Muscle layer of duodenum (tissue), 2 donors: ENCODE measurements at regions not wholly inside any gene's neighbourhood (a gene's known extent, or its start where the extent isn't known, plus 50 kb on each side); places are given as distances from the start of the nearest gene placed in this dataset.

Experiments
- H3K27ac ChIP-seq: one replicate; pipeline ENCODE4 v1.7.0; 2013; ENCODE audit warnings: mild to moderate bottlenecking, low read length
- H3K27me3 ChIP-seq: one replicate; pipeline ENCODE4 v1.7.0; 2013; ENCODE audit warnings: low read depth, mild to moderate bottlenecking, control low read depth, low read length
- H3K36me3 ChIP-seq, 2 donors: one replicate each; pipeline ENCODE4 v1.7.0; 2013; ENCODE audit warnings: low read length in 2 of 2, control low read depth in 1 of 2, mild to moderate bottlenecking in 1 of 2; ENCODE audit not compliant: insufficient read depth in 2 of 2, control insufficient read depth in 1 of 2
- H3K4me1 ChIP-seq, 2 donors: one replicate each; pipeline ENCODE4 v1.7.0; 2013; ENCODE audit warnings: low read length in 2 of 2, mild to moderate bottlenecking in 2 of 2, control low read depth in 1 of 2, moderate library complexity in 1 of 2; ENCODE audit not compliant: insufficient read depth in 2 of 2, control insufficient read depth in 1 of 2
- H3K4me3 ChIP-seq, 2 donors: one replicate each; pipeline ENCODE4 v1.7.0; 2013; ENCODE audit warnings: low read length in 2 of 2, low read depth in 1 of 2, mild to moderate bottlenecking in 1 of 2
- H3K9me3 ChIP-seq, 2 donors: one replicate each; pipeline ENCODE4 v1.7.0; 2013; ENCODE audit warnings: low read length in 2 of 2, control low read depth in 1 of 2, mild to moderate bottlenecking in 1 of 2; ENCODE audit not compliant: control insufficient read depth in 1 of 2
- donor health status: healthy.

DNA sequence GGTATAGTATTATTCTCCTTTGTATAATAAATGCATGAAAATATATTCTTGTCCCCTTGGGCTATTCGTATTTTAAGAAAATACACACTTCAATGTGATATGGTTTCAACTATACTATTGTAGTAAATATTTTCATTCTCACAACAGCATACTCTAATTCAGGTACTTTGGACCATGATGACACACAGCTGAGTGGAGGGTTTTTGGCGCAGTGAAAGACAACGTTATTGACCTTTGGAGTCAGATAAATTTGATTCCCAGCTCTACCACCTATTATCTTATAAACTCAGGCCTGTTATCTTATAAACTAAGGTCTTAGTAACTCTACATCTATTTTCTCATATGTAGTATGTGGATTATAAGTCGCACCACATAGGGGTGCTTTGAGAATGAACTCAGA is 895.9 kb upstream of the DDX18 start:
- H3K27me3 ChIP-seq: no peaks in the 10 kb centered on the region
- H3K9me3 ChIP-seq: no peaks in the 10 kb centered on the region
- H3K27ac ChIP-seq: no peak overlapping the region
- H3K4me3 ChIP-seq: no peak overlapping the region
- H3K4me1 ChIP-seq: no peaks in the 10 kb centered on the region
- H3K36me3 ChIP-seq: no peaks in the 10 kb centered on the region

DNA sequence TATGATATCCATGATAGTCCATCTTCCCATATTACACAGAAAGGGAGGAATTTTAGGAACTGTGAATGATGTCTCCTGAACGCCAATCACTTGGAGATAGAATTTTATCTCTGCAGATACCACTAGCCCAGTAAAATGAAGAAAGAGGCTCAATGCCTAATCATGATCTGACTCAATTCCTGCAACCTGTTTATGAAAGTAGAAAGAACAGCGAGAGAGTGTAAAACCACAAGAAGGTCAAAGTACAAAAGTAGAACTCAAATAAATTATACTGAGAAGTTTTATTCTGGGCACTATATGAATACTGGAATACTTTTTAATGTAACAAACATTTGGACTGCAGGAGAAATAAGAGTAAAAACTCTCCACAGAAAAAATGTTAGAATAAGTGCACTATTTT is 892.1 kb upstream of the DDX18 start:
- Histone ChIP-seq H3K4me3 (no peak overlapping the region), H3K36me3 (no peaks in the 10 kb centered on the region), H3K27ac (no peak overlapping the region), H3K27me3 (no peaks in the 10 kb centered on the region), H3K4me1 (no peaks in the 10 kb centered on the region), H3K9me3 (no peaks in the 10 kb centered on the region)

DNA sequence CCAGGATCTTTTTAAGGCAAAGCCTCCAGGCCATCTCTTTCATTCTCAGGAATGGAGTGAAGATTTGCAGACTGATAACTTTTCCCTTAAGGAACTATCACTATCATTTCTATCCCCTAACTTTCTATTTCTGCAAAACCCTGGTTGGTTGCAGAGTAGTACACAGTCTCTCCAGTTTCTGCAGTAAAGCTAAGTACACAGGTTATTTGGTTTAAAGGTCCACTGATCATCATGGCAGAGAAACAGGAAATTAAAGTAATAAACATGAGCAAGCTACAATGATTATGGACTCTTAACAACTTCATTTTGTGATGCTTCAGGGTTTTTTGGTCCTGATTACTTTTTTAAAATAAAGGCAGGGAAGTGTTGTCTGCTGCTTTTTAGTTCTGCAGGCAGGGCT is 890.0 kb upstream of the DDX18 start:
- Histone ChIP-seq H3K36me3 (no peaks in the 10 kb centered on the region), H3K27ac (no peak overlapping the region), H3K4me3 (no peak overlapping the region)

GRCh38 chr2:116935097-116935814 is 879.2 kb upstream of the DDX18 start:
- Histone ChIP-seq H3K9me3 (no peaks in the 10 kb centered on the region), H3K36me3 (no peaks in the 10 kb centered on the region), H3K27ac (no peak overlapping the region), H3K4me3 (no peak overlapping the region), H3K27me3 (no peaks in the 10 kb centered on the region), H3K4me1 (no peaks in the 10 kb centered on the region)

More for the DNA sequence above, 890.0 kb upstream of the DDX18 start:
- Histone ChIP-seq H3K4me1 (no peaks in the 10 kb centered on the region), H3K9me3 (no peaks in the 10 kb centered on the region), H3K27me3 (no peaks in the 10 kb centered on the region)

DNA sequence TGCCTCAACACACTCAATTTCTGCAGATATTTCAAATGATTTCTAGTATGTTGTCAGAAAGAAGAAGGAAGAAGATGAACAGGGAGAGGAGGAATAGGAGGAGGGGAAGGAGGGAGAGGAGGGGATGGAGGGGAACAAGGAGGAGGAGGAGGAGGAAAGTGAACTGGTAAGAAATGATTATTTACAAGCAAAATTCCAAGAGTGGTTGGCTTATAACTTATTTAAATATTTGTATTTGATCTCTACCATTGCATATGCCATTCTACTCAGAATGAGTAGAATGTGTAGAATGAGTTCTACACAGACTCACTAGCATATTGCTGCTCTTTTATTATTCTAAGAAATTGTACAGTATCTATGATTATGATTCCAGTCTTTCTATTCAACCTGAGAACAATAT is 866.2 kb upstream of the DDX18 start:
- H3K27ac ChIP-seq: no peak overlapping the region
- no peaks in the 10 kb centered on the region for H3K4me1 ChIP-seq
- no peaks in the 10 kb centered on the region for H3K36me3 ChIP-seq
- H3K4me3 ChIP-seq: no peak overlapping the region
- H3K27me3 ChIP-seq: no peaks in the 10 kb centered on the region
- H3K9me3 ChIP-seq: no peaks in the 10 kb centered on the region

GRCh38 chr2:116949249-116949648 is 865.2 kb upstream of the DDX18 start:
- Histone ChIP-seq H3K4me3 (no peak overlapping the region), H3K36me3 (no peaks in the 10 kb centered on the region), H3K27me3 (no peaks in the 10 kb centered on the region), H3K9me3 (no peaks in the 10 kb centered on the region), H3K4me1 (no peaks in the 10 kb centered on the region), H3K27ac (no peak overlapping the region)

GRCh38 chr2:116952254-116952653 is 862.2 kb upstream of the DDX18 start:
- H3K36me3 ChIP-seq: no peaks in the 10 kb centered on the region

GRCh38 chr2:116955646-116956045 is 858.8 kb upstream of the DDX18 start:
- Histone ChIP-seq H3K4me1 (no peaks in the 10 kb centered on the region), H3K27me3 (no peaks in the 10 kb centered on the region), H3K4me3 (no peak overlapping the region), H3K9me3 (peaks cover 4 to 8% of the 10 kb centered on the region in 2 donors), H3K36me3 (no peaks in the 10 kb centered on the region), H3K27ac (no peak overlapping the region)

More at GRCh38 chr2:116952254-116952653, 862.2 kb upstream of the DDX18 start:
- peaks cover 4 to 8% of the 10 kb centered on the region in 2 donors for H3K9me3 ChIP-seq
- H3K4me1 ChIP-seq: no peaks in the 10 kb centered on the region
- no peaks in the 10 kb centered on the region for H3K27me3 ChIP-seq
- H3K4me3 ChIP-seq: no peak overlapping the region
- H3K27ac ChIP-seq: no peak overlapping the region

DNA sequence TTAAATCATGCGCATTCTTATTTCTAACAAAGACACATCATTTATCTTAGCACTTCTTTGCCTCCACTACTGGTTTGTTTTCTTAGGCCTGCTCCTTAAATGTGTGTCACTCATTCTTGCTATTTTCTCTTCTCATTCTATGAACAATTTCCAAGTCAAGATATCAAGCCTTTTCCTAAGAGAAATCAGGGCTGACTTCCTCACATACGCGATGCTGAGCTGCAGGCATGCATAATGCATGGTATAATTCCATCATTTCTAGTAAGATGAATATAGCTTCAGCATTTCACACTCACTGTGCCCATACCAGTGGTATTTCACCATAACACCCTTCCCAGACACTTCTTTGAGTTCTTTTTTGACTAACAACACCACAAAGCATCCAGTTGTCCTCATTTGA is 838.9 kb upstream of the DDX18 start:
- no peaks in the 10 kb centered on the region for H3K4me1 ChIP-seq
- peaks cover 0 to 4% of the 10 kb centered on the region in 2 donors for H3K9me3 ChIP-seq
- no peak overlapping the region for H3K4me3 ChIP-seq
- H3K27me3 ChIP-seq: no peaks in the 10 kb centered on the region
- no peak overlapping the region for H3K27ac ChIP-seq
- no peaks in the 10 kb centered on the region for H3K36me3 ChIP-seq

- H3K27me3 ChIP-seq: no peaks in the 10 kb centered on the region
- H3K4me1 ChIP-seq: no peaks in the 10 kb centered on the region
- peaks cover 0 to 6% of the 10 kb centered on the region in 2 donors for H3K9me3 ChIP-seq
- no peak overlapping the region for H3K27ac ChIP-seq
- no peak overlapping the region for H3K4me3 ChIP-seq
- H3K36me3 ChIP-seq: no peaks in the 10 kb centered on the region
Observed at GRCh38 chr2:116979916-116980764, 834.4 kb upstream of the DDX18 start.

GRCh38 chr2:116987447-116987846 is 827.0 kb upstream of the DDX18 start:
- Histone ChIP-seq H3K27me3 (no peaks in the 10 kb centered on the region), H3K27ac (no peak overlapping the region), H3K36me3 (no peaks in the 10 kb centered on the region), H3K4me3 (no peak overlapping the region), H3K4me1 (no peaks in the 10 kb centered on the region), H3K9me3 (peaks cover 0 to 2% of the 10 kb centered on the region in 2 donors)
